T follicular helper cell (primary cell): ENCODE measurements at regions not wholly inside any gene's neighbourhood (a gene's known extent, or its start where the extent isn't known, plus 50 kb on each side); places are given as distances from the start of the nearest gene placed in this dataset.
"Not testable (repeated sequence)": the region's sequence is repeated elsewhere in the genome, so short reads cannot be mapped to it uniquely, and the experiment has no call there.

ENCODE experiments used
- DNase-seq: peaks from one replicate; pipeline ENCODE4 v3.0.0-alpha.2; 2020; ENCODE audit warnings: low read depth

GRCh38 chr5:133881576-133882388 lies 86.6 kb downstream of the C5orf15 start:
- DNase-seq: no peak

DNA sequence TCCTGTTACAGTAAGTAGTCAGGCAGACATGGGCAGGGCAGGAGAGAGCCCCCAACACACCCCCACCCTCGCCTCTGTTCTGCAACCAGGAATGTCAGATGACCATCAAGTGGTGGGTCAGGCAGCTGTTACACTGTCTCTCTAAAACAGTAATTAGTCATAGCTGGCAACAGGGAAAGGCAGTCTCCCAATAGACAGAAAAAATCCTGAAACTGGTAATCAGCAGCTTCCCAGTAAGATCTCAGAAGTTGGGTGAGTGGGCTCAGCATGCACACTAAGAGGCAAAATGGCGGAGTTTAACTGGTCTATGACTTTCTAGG lies 90.2 kb downstream of the C5orf15 start:
- no peak for DNase-seq

- DNase-seq: no peak
These were observed 90.8 kb downstream of the C5orf15 start for GRCh38 chr5:133877351-133878235.

DNA sequence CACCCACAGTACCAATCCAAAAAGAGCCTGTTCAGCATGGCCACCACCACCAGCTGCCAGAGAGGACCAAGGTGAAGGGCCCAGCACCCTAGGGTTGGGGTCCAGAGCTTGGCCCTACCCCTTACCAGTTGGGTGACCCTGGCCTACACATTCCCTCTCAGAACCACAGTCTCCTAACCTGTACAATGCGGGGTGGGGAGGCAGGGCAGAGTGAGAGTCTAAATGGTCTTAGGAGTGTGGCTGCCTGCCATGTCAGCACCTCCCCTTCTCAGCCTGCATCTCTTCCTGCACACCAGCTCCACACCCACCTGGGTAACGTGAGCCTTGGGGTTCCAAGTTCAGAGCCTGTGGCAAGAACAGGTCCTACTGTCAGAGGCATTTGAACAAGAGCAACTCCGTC lies 92.2 kb downstream of the C5orf15 start:
- DNase-seq: no peak

DNA sequence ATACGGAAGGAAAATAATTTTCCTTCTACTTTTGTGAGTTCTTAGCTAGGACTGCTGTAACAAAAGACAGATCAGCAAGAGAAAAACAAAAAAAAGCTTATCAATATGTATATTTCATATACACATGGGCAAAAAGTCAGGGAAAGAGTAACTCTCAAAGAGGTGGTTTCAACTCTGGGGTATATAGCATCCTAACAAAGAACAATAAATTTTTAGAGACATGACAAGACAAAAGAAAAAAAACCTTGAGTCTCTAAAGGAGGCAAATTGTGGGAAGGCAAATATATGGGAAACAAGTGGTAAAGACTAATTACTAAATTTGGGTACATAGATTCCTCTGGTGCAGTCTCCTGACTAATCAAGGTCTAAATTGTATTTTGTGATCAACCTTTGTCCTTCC lies 93.2 kb downstream of the C5orf15 start:
- no peak for DNase-seq

DNA sequence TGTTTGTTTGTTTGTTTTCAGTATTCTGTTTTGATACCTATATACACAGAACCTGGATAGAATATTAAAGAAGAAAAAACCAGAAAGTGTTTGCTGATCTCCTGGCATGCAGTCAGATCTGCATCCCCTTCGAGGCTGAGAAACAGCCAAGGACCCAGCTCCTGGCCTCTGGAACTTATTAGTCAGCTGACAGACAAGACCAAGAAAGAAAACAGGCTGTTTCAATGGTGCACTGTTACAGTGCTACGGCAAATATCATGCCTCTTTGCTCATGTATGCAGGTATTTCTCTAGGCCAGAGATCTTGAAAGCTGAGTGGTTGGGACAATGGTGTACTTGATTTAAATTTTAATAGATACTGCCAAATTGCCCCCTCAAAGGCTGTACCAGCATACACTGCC lies 95.0 kb downstream of the C5orf15 start:
- no peak for DNase-seq

DNA sequence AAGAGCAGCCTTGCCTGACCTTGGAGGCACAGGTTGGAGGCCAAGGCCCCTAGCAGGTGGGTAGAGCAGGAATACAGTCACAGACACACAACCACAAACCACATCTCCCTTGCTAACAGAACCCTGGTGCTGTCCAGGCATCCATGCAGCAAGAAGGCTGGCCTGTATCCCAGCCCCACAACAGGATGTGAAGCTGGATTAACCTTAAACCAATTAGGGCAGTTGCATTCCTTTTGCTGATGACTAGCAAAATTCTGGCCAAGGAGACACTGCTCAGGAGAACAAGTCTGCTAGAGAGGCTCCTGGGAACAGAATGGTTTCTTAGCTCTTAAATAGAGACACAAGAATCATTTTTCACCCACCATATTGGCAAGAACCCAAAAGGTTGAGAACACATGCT lies 97.8 kb downstream of the C5orf15 start:
- DNase-seq: no peak

- DNase-seq: no peak
These were observed 98.7 kb downstream of the C5orf15 start for GRCh38 chr5:133869519-133870335.

- DNase-seq: peak; percentile 43
These were observed 99.4 kb downstream of the C5orf15 start for GRCh38 chr5:133868946-133869518.

- DNase-seq: no peak
These were observed 100.4 kb downstream of the C5orf15 start for GRCh38 chr5:133867851-133868545.

GRCh38 chr5:133867341-133867740 lies 101.1 kb downstream of the C5orf15 start:
- DNase-seq: no peak

GRCh38 chr5:133866903-133867245 lies 101.6 kb downstream of the C5orf15 start:
- DNase-seq: no peak

DNA sequence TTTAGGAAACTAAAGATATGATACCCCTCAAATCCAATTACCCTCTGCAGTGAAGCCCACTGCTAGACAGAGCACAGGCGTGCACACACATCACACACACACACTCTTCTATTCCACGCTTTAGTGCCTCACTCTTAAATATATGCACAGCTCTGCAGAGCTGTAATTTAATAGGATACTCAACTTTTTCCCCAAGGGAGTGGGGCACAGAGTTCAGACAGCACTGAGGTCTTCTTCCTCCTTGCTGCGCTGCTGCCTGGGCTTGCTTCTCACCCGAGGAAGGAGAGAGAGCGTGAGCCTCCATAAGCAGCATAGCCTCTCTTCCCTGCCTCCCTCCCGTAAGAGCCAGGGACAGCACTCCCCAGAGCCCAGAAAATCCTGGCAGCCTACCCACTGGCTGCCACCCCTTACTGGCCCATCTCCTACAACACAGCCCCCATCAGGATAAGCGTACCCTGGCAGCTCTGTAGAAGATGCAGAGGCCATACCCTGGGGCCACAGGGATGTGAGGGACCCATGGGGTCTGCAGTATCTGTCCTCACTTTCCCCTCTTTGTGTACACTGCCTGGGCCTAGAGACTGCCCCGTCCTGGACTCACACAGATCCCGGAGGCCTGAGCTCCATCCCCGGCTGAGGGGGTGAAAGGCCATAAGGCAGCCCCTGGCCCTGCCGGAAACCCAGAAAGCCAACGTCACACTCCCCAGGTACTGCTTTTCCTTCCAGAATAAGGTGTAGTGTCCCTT lies 102.1 kb downstream of the C5orf15 start:
- no peak for DNase-seq

GRCh38 chr5:133865113-133865512 lies 103.3 kb downstream of the C5orf15 start:
- no peak for DNase-seq

DNA sequence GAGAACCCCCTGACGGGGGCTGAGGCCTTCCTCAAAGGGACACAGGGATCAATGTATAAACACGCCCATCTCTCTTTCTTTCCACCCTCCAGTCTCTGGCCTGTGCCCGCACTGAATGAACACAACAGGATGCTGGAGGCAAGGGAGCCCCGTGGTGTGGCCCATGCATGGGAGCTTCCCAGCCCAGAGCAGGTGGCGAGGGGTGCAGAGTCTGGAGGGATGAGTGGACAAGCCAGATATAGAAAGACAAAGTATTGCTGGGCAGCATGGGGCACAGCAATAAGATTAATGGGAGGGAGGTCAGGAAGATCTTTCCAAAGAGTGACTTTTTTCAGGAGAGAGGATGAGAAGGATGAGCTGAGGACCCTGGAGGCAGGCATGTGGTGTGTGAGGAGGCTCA lies 103.7 kb downstream of the C5orf15 start:
- no peak for DNase-seq

- DNase-seq: no peak
These were observed 104.4 kb downstream of the C5orf15 start for GRCh38 chr5:133863857-133864585.

DNA sequence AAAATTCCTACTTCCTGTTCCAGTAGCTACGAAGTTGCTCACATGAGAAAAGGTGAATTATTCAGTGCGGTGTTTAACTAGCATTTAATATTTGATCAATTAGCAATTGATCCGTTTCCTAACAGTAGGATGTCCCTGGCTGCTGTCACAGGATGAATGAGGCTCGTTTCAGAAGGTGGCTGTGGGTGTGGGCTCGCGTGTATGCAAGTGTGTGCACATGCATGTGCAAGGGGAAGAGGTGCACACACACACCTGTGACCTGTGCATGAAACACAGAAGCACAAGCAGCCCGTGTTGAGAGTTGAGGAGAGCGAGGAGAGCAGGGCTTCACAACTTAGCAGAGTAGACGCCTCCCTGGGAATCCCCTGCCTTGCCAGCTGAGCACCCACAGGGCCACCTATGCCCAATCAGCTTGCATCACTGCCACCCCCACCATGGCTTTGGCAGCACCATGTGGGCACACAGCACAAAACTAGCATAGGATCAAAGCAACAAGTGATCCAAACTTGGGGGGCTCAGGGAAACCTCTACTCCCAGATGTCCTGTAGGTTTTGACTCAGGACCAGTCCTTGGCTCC lies 107.2 kb downstream of the C5orf15 start:
- DNase-seq: no peak

DNA sequence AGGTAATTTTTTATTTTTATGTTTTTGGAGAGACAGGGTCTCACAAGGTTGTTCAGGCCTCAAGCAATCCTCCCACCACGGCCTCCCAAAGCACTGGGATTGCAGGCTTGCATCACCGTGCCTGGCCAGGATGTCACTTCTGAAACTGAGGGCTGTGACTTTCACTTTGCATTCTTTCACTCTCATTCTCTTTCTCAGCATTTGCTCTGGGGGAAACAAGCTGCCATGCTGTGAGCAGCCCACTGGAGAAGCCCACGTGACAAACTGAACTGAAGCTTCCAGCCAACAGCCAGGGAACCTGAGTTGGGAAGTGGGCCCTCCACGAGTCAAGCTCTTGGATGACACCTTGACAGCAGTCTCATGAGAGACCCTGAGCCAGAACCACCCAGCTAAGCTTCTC lies 109.4 kb downstream of the C5orf15 start:
- DNase-seq: no peak

GRCh38 chr5:133857595-133858313 lies 110.7 kb downstream of the C5orf15 start:
- not testable (repeated sequence) for DNase-seq
